GM12875 (cell line): ENCODE measurements at regions not wholly inside any gene's neighbourhood (a gene's known extent, or its start where the extent isn't known, plus 50 kb on each side); places are given as distances from the start of the nearest gene placed in this dataset.
"Not testable (repeated sequence)": the region's sequence is repeated elsewhere in the genome, so short reads cannot be mapped to it uniquely, and the experiment has no call there.

Experiments used
- H3K4me3 ChIP-seq: one replicate; pipeline ENCODE4 v1.5.1; 2011; ENCODE audit warnings: low read depth, low read length, control low read depth
- TF ChIP-seq, protein P1 (sequence below): IDR thresholded peaks from 2 replicates; pipeline ENCODE4 v1.5.1; 2011; ENCODE audit warnings: low read depth, mild to moderate bottlenecking, control low read depth, inconsistent platforms, low read length, moderate library complexity, borderline replicate concordance; ENCODE audit not compliant: insufficient read depth

DNA sequence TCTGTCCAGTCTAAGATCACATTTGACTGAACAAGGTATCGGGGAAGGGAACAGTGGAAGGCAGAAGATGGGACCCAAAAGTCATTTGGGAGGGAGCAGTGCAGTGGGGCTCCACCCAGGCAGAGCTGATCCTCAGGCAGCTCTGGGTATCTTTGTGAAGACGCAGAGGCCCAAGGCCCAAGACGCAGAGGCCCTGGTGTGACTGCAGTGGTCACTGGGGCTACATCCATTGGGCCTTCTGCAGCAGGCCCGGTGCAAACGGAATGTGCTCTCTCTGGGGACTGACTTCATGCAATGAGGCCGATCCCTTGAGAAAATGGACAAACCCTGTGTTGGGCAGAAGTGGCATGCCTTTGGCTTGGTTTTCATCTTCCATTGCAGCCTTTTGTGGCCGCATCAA, 463.4 kb upstream of the ZNF507 start:
- no peak overlapping the region for H3K4me3 ChIP-seq
- TF ChIP-seq, protein P1, sequence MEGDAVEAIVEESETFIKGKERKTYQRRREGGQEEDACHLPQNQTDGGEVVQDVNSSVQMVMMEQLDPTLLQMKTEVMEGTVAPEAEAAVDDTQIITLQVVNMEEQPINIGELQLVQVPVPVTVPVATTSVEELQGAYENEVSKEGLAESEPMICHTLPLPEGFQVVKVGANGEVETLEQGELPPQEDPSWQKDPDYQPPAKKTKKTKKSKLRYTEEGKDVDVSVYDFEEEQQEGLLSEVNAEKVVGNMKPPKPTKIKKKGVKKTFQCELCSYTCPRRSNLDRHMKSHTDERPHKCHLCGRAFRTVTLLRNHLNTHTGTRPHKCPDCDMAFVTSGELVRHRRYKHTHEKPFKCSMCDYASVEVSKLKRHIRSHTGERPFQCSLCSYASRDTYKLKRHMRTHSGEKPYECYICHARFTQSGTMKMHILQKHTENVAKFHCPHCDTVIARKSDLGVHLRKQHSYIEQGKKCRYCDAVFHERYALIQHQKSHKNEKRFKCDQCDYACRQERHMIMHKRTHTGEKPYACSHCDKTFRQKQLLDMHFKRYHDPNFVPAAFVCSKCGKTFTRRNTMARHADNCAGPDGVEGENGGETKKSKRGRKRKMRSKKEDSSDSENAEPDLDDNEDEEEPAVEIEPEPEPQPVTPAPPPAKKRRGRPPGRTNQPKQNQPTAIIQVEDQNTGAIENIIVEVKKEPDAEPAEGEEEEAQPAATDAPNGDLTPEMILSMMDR, result no peak

DNA sequence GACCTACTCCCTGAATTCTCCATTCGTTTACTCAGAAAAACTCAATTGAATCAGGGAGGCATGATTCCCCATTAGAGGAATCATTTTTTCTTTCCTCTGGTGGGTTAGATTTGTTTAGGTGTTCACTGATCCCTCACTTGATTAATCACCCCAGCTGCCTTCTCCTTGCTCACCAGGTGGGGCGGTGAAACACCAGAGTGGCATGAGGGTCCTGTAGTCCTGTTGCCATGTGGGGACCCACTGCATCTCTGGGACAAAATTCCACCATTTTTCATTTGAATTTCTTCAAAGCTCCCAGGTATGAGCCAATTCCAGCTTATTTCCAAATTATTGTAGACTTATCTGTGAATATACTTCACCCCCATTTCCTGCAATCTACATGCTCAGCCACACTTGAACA, 462.7 kb upstream of the ZNF507 start:
- H3K4me3 ChIP-seq, result no peak overlapping the region
- TF ChIP-seq, protein P1, result no peak

DNA sequence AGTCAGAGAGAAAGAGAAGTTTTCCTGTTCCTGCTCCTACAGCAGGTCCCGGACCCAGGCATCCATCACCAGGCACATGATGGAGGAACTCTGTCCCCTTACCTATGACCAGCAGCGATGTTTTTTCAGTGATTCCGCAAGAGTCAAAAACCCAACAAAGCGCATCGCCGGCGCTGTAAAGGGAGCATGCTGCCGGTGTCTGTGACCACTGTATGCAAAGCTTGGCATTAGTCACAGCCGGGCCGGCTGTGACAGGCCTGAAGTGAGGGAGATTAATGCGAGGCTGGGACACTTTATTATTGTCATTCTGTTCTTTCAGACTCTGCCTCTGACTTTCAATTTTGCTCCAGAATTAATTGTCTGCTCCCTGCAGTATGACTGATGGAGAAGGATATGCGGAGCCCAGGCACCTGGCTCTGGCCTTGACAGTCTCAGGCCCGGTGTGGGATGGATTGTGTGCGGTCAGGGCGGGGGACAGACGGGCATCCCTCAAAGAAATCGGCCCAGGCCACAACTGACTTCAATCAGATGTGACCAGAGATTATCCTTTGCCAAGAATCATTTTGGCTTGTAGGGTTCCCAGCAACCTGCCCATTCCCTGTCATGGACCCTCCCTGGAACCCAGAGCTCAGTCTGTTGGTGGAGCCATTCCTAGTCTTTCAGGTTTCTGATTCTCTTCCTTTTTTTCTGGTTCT, 462.0 kb upstream of the ZNF507 start:
- no peak overlapping the region for H3K4me3 ChIP-seq
- TF ChIP-seq, protein P1, result no peak

DNA sequence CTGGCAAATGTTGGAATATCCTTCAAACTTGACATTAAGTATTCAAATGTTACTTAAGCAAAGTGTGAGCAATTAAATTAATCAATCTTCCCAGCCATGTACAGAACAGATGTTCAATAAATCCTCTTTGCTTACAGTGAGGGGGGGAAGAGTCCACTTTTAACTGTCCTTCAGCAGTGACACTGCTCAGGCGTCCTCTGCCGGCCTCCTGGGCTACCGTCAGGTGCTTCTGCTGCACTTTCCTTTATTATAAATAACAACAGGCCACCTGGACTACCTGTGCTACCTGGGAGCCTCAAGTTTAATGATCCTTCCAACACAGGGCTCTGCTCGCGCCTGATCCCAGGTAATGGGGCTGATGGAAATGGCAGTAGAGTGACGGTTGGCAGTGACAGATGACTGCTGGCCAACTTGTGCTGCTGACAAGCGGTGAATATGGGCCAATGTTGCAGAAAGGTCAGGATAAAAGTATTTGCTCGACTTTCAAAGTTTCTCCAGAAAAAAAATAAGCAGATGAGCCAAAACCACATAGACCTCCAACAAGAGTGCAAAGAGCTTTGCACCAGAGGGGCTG, 460.0 kb upstream of the ZNF507 start:
- H3K4me3 ChIP-seq, result no peak overlapping the region
- TF ChIP-seq, protein P1, result no peak

DNA sequence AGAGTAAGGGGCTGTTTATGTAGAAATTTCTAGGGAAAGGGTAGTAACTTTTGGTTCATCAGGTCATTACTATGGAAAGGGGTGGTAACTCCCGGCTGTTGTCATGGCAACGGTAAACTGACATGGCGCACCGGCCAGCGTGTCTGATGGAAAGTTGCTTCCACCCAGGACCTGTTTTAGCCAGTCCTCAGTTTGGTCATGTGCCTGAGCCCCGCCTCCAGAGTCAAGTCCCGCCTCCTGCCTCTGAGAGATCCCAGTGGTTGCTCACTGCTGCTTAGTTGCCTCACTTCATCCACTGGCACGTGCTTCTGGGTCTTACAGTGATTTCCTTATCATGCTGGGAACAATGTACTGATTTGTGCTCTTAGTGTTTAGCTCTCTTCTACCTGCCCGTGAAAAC, 455.2 kb upstream of the ZNF507 start:
- TF ChIP-seq, protein P1, result no peak
- H3K4me3 ChIP-seq, result no peak overlapping the region

DNA sequence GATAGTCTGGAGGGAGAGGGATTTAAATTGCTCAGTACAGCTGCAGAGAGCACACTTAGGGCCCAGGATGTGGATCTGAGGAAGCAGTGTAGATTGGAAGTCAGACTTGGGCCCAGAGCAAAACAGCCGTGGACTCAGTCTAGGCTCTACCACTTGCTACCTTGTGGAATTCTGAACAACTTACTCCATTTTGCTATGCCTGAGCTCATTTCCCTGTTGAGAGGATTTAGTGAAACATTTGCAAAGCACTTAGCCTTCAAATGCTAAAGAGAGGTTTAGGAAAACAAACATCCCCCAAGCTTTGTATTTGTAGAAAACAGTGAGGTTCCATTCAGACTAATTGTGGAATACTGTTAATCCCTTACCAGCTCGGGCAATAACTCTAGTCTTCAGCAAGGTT, 453.4 kb upstream of the ZNF507 start:
- TF ChIP-seq, protein P1, result no peak
- H3K4me3 ChIP-seq, result no peak overlapping the region

DNA sequence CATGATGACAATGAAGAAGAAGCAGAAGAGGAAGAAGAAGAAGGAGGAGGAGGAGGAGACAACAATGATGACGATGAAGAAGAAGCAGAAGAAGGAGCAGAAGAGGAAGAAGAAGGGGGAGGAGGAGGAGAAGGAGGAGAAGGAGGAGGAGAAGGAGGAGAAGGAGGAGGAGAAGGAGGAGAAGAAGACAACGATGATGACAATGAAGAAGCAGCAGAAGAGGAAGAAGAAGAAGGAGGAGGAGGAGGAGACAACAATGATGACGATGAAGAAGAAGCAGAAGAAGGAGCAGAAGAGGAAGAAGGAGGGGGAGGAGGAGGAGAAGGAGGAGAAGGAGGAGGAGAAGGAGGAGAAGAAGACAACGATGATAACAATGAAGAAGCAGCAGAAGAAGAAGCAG, 451.9 kb upstream of the ZNF507 start:
- H3K4me3 ChIP-seq, result not testable (repeated sequence)

DNA sequence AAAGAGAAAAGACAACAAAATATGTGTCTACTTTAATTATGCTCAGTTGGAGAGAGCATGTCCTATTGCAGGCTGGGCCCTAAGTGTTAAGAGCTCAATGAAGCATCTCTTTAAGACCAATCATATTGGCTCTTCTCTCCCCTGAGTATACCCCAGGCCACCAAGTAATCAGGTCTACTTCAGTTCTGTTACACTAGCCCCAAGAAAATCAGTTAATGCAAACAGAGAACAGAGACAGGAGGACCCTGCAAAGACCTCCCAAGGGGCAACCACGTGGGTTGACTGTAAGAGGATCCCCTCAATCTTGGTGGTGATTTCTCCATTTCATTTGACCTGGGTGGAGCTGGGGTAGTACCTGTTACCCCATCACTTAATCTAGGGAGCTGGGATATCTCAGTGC, 451.0 kb upstream of the ZNF507 start:
- TF ChIP-seq, protein P1, result no peak
- no peak overlapping the region for H3K4me3 ChIP-seq
